H1 (cell line): ENCODE measurements at regions not wholly inside any gene's neighbourhood (a gene's known extent, or its start where the extent isn't known, plus 50 kb on each side); places are given as distances from the start of the nearest gene placed in this dataset.

Experiments
- CTCF ChIA-PET: fragments of 300-600 bp; sonication (Branson Sonifier 250); formaldehyde crosslinking; loops from one replicate; lab custom pipeline; 2021; ENCODE audit not compliant: partially characterized antibody; lab: Charles Lee
- POLR2A ChIA-PET: fragments of 300-600 bp; sonication (Branson Sonifier 250); formaldehyde crosslinking; loops from one replicate; lab custom pipeline; 2021; ENCODE audit warnings: inconsistent platforms; ENCODE audit not compliant: partially characterized antibody; lab: Charles Lee
- DNase-seq, 2 experiments: peaks; one replicate each; pipeline versions ENCODE4 v3.0.0 to v3.0.0-alpha.2; 2010 to 2022; ENCODE audit warnings: low spot score in 2 of 2, low read depth in 1 of 2, mixed read lengths in 1 of 2
- FAIRE-seq: peaks from 2 replicates; lab custom pipeline; 2011; peaks lifted over from hg19 to GRCh38; lab: Jason Lieb, UNC
- H2AFZ ChIP-seq: 2 replicates; pipeline ENCODE4 v1.8.1; 2012; ENCODE audit warnings: low read length, inconsistent platforms
- H2AK5ac ChIP-seq: 2 replicates; pipeline ENCODE4 v1.6.1; 2013; ENCODE audit warnings: low read depth, low read length
- H2BK120ac ChIP-seq: replicated peaks from 2 replicates; pipeline ENCODE3; 2013; ENCODE audit warnings: low read depth, low read length, inconsistent platforms
- H2BK12ac ChIP-seq: 2 replicates; pipeline ENCODE4 v1.6.1; 2013; ENCODE audit warnings: low read depth, low read length
- H2BK15ac ChIP-seq: 2 replicates; pipeline ENCODE4 v1.6.1; 2013; ENCODE audit warnings: low read length
- H2BK20ac ChIP-seq: 2 replicates; pipeline ENCODE4 v1.6.1; 2013; ENCODE audit warnings: low read length
- H2BK5ac ChIP-seq: 2 replicates; pipeline ENCODE4 v1.6.1; 2013; ENCODE audit warnings: low read depth, low read length
- H3K14ac ChIP-seq: 2 replicates; pipeline ENCODE4 v1.6.1; 2013; ENCODE audit warnings: inconsistent platforms; ENCODE audit not compliant: insufficient read length
- H3K18ac ChIP-seq: 2 replicates; pipeline ENCODE4 v1.6.1; 2013; ENCODE audit warnings: low read length; ENCODE audit errors: extremely low read depth
- H3K23ac ChIP-seq: 2 replicates; pipeline ENCODE4 v1.6.1; 2013; ENCODE audit warnings: inconsistent platforms; ENCODE audit not compliant: insufficient read length
- H3K23me2 ChIP-seq: 2 replicates; pipeline ENCODE4 v1.6.1; 2013; ENCODE audit warnings: low read depth, low read length
- H3K27ac ChIP-seq: 2 replicates; pipeline ENCODE4 v1.6.1; 2011; ENCODE audit warnings: low read depth, low read length, inconsistent platforms
- H3K27me3 ChIP-seq, 4 experiments: replicated peaks in 1 of 4; 1 replicate in 1 of 4; 2 replicates in 3 of 4; pipeline versions ENCODE4 v1.6.1 to v1.8.1; 2011 to 2013; ENCODE audit warnings: low read length in 3 of 4, mild to moderate bottlenecking in 3 of 4, inconsistent platforms in 2 of 4, mixed read lengths in 2 of 4, moderate library complexity in 1 of 4; ENCODE audit not compliant: control insufficient read depth in 3 of 4, insufficient read depth in 3 of 4; ENCODE audit errors: extremely low read depth in 1 of 4
- H3K36me3 ChIP-seq, 4 experiments: 2 replicates each; pipeline versions ENCODE4 v1.6.1 to v1.8.1; 2011 to 2013; ENCODE audit warnings: mild to moderate bottlenecking in 4 of 4, low read length in 3 of 4, moderate library complexity in 2 of 4, control low read depth in 1 of 4, inconsistent platforms in 1 of 4; ENCODE audit not compliant: insufficient read depth in 4 of 4, control insufficient read depth in 2 of 4
- H3K4ac ChIP-seq: replicated peaks from 2 replicates; pipeline ENCODE3; 2013; ENCODE audit warnings: low read length, low read depth, mixed read lengths, inconsistent platforms; ENCODE audit not compliant: insufficient read length
- H3K4me1 ChIP-seq, 4 experiments: replicated peaks in 1 of 4; 1 replicate in 1 of 4; 2 replicates in 3 of 4; pipeline versions ENCODE4 v1.6.1 to v1.8.1; 2011 to 2013; ENCODE audit warnings: low read length in 3 of 4, inconsistent platforms in 2 of 4, mixed read lengths in 1 of 4; ENCODE audit not compliant: insufficient read depth in 4 of 4, control insufficient read depth in 3 of 4
- H3K4me2 ChIP-seq, 2 experiments: 2 replicates each; pipeline versions ENCODE4 v1.6.1 to v1.8.1; 2011 to 2013; ENCODE audit warnings: low read depth in 2 of 2, low read length in 2 of 2, control low read depth in 1 of 2, inconsistent platforms in 1 of 2, mild to moderate bottlenecking in 1 of 2; ENCODE audit not compliant: insufficient read depth in 1 of 2
- H3K4me3 ChIP-seq, 4 experiments: fragments of 200-600, 300-600 bp in 1 of 4; sonication (generic), shearing (Covaris generic), sonication (Bioruptor Twin) in 1 of 4; 2 replicates each; pipeline versions ENCODE4 v1.5.1 to v1.8.1; 2011 to 2016; ENCODE audit warnings: low read length in 4 of 4, low read depth in 3 of 4, control low read depth in 2 of 4, inconsistent platforms in 2 of 4, mild to moderate bottlenecking in 2 of 4, mixed read lengths in 1 of 4, moderate library complexity in 1 of 4; ENCODE audit not compliant: insufficient read depth in 2 of 4; ENCODE audit errors: extremely low read depth in 1 of 4
- H3K56ac ChIP-seq: replicated peaks from 2 replicates; pipeline ENCODE3; 2013; ENCODE audit warnings: low read depth, mild to moderate bottlenecking, mixed read lengths, low read length, inconsistent platforms; ENCODE audit not compliant: insufficient read length
- H3K79me1 ChIP-seq: 2 replicates; pipeline ENCODE4 v1.6.1; 2013; ENCODE audit warnings: low read depth, low read length, control low read depth
- H3K79me2 ChIP-seq, 2 experiments: 2 replicates each; pipeline versions ENCODE4 v1.6.1 to v1.8.1; 2012 to 2013; ENCODE audit warnings: low read length in 2 of 2, mild to moderate bottlenecking in 2 of 2, inconsistent platforms in 1 of 2; ENCODE audit not compliant: insufficient read depth in 2 of 2, control insufficient read depth in 1 of 2
- H3K9ac ChIP-seq, 4 experiments: replicated peaks in 1 of 4; 1 replicate in 1 of 4; 2 replicates in 3 of 4; pipeline versions ENCODE4 v1.6.1 to v1.8.1; 2011 to 2013; ENCODE audit warnings: low read depth in 3 of 4, low read length in 3 of 4, control low read depth in 2 of 4, mild to moderate bottlenecking in 2 of 4, moderate library complexity in 2 of 4, inconsistent platforms in 1 of 4; ENCODE audit errors: extremely low read depth in 1 of 4
- H3K9me3 ChIP-seq, 2 experiments: 2 replicates each; pipeline versions ENCODE4 v1.6.1 to v1.8.1; 2012 to 2013; ENCODE audit warnings: mild to moderate bottlenecking in 2 of 2, moderate library complexity in 2 of 2, control low read depth in 1 of 2, inconsistent platforms in 1 of 2, low read depth in 1 of 2, low read length in 1 of 2, mixed read lengths in 1 of 2; ENCODE audit not compliant: insufficient read depth in 2 of 2
- H4K20me1 ChIP-seq, 2 experiments: replicated peaks in 1 of 2; 2 replicates each; pipeline versions ENCODE3 to v1.8.1; 2011 to 2013; ENCODE audit warnings: inconsistent platforms in 2 of 2, low read length in 2 of 2, mild to moderate bottlenecking in 1 of 2; ENCODE audit not compliant: insufficient read depth in 2 of 2, control insufficient read depth in 1 of 2
- H4K5ac ChIP-seq: 2 replicates; pipeline ENCODE4 v1.6.1; 2013; ENCODE audit warnings: low read length, low read depth, mixed read lengths, inconsistent platforms; ENCODE audit not compliant: insufficient read length
- H4K8ac ChIP-seq: 2 replicates; pipeline ENCODE4 v1.8.0; 2013; ENCODE audit warnings: mild to moderate bottlenecking, moderate library complexity, low read length, inconsistent platforms; ENCODE audit not compliant: insufficient read depth; ENCODE audit errors: extremely low read depth
- H4K91ac ChIP-seq: replicated peaks from 2 replicates; pipeline ENCODE3; 2013; ENCODE audit warnings: low read length, mixed read lengths, inconsistent platforms; ENCODE audit not compliant: insufficient read length
- ASH2L ChIP-seq: fragments of 200-600, 300-600 bp; sonication (generic); IDR thresholded peaks from one replicate; pipeline ENCODE4 v1.7.1; 2017; ENCODE audit warnings: low read length
- CBX5 ChIP-seq: fragments of 300-800, 300-1000 bp; sonication (generic); IDR thresholded peaks from 2 replicates; pipeline ENCODE4 v1.7.1; 2016; ENCODE audit warnings: antibody characterized with exemption, low read length, low read depth
- CREB1 ChIP-seq: IDR thresholded peaks from 2 replicates; pipeline ENCODE4 v1.6.1; 2012; ENCODE audit warnings: inconsistent platforms
- CTBP2 ChIP-seq: IDR thresholded peaks from 2 replicates; pipeline ENCODE4 v1.7.0; 2011; ENCODE audit warnings: borderline replicate concordance, mild to moderate bottlenecking, moderate library complexity, mixed read lengths, low read length; ENCODE audit not compliant: insufficient read depth, insufficient read length
- EP300 ChIP-seq, 2 experiments: IDR thresholded peaks; 1 replicate in 1 of 2; 2 replicates in 1 of 2; pipeline ENCODE4 v1.6.1; 2011 to 2012; ENCODE audit warnings: low read depth in 2 of 2, low read length in 2 of 2, mild to moderate bottlenecking in 2 of 2, borderline replicate concordance in 1 of 2, inconsistent platforms in 1 of 2, moderate library complexity in 1 of 2
- GABPA ChIP-seq: IDR thresholded peaks from 2 replicates; pipeline ENCODE4 v1.6.1; 2011; ENCODE audit warnings: mild to moderate bottlenecking, low read length, moderate library complexity, borderline replicate concordance; ENCODE audit not compliant: insufficient read depth
- GTF2F1 ChIP-seq: IDR thresholded peaks from 2 replicates; pipeline ENCODE4 v1.6.1; 2012; ENCODE audit warnings: low read depth, low read length, improper control_type of control experiment, borderline replicate concordance
- KDM5A ChIP-seq: fragments of 200-600 bp; IDR thresholded peaks from 2 replicates; pipeline ENCODE4 v1.7.1; 2012; ENCODE audit warnings: mild to moderate bottlenecking, low read length, inconsistent platforms, mixed read lengths
- NRF1 ChIP-seq: IDR thresholded peaks from 2 replicates; pipeline ENCODE4 v1.6.1; 2011; ENCODE audit warnings: mild to moderate bottlenecking, low read depth, low read length, improper control_type of control experiment
- POLR2A ChIP-seq, 2 experiments: IDR thresholded peaks; 1 replicate in 1 of 2; 2 replicates in 1 of 2; pipeline ENCODE4 v1.6.1; 2011; ENCODE audit warnings: low read depth in 2 of 2, low read length in 2 of 2, mild to moderate bottlenecking in 2 of 2; ENCODE audit errors: control extremely low read depth in 1 of 2
- RXRA ChIP-seq: IDR thresholded peaks from 2 replicates; pipeline ENCODE4 v1.6.1; 2011; ENCODE audit warnings: low read depth, mild to moderate bottlenecking, low read length, moderate library complexity; ENCODE audit not compliant: insufficient read depth
- SP1 ChIP-seq: IDR thresholded peaks from 2 replicates; pipeline ENCODE4 v1.6.1; 2011; ENCODE audit warnings: low read depth, low read length
- SP4 ChIP-seq: IDR thresholded peaks from 2 replicates; pipeline ENCODE4 v1.6.1; 2012; ENCODE audit warnings: low read length, inconsistent platforms
- SRF ChIP-seq: IDR thresholded peaks from 2 replicates; pipeline ENCODE4 v1.6.1; 2011; ENCODE audit warnings: mild to moderate bottlenecking, low read depth, low read length, moderate library complexity
- SUZ12 ChIP-seq: fragments of 200-600 bp; sonication (generic); IDR thresholded peaks from 2 replicates; pipeline ENCODE4 v1.6.1; 2012; ENCODE audit warnings: mild to moderate bottlenecking, inconsistent platforms, low read length, moderate library complexity, mixed read lengths
- TBP ChIP-seq: IDR thresholded peaks from 2 replicates; pipeline ENCODE4 v1.6.1; 2011; ENCODE audit warnings: low read depth, low read length, improper control_type of control experiment
- WGBS, 2 experiments: shearing (Covaris generic) in 1 of 2; methylation state at CpG; one replicate each; pipeline versions ENCODE4 v1.1.6 to v1.1.7; 2013 to 2015; ENCODE audit warnings: low lambda C conversion rate in 2 of 2, mixed read lengths in 2 of 2, inconsistent platforms in 1 of 2, low coverage in 1 of 2, missing lambda C conversion rate in 1 of 2; ENCODE audit not compliant: insufficient replicate concordance in 2 of 2, insufficient coverage in 1 of 2, insufficient read length in 1 of 2; ENCODE audit errors: extremely low coverage in 1 of 2, missing lambda C conversion rate in 1 of 2; 5-methylcytosine and 5-hydroxymethylcytosine counted together

DNA sequence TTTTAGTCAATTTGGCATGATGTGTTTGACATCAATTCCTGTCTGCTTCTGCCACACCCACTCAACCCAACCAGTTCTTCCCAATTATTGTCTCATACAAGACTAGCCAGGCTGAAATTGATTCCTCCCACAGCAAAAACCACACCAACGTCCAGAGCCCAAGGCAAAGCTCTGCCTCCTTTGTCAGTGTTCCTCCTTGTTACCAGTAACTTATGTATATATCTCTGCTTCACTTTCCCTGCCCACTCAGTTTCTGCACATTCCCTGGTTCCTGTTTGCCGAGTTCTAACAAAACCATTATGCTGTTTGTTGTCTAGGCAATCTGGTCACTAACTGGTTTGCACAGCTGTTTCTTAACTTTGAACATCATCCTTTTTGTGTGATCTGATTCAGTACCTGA is 547.9 kb upstream of the PTCHD4 start:
- H3K9me3 ChIP-seq, result no peaks in the 10 kb centered on the region
- no peak overlapping the region for H2BK15ac ChIP-seq
- H3K4ac ChIP-seq, result no peak overlapping the region
- no peaks in the 10 kb centered on the region for H3K23me2 ChIP-seq
- H3K23ac ChIP-seq, result no peak overlapping the region
- H3K4me2 ChIP-seq, result no peak overlapping the region
- ChIA-PET CTCF (interaction anchor here (0.6 to 1.3 kb wide), 2 partner anchors 10 to 17 kb away, joined by 3 to 5 read pairs; no protein-coding TSS in a partner anchor), POLR2A (no interaction called here)
- H2BK12ac ChIP-seq, result no peak overlapping the region
- H3K4me1 ChIP-seq, result no peaks in the 10 kb centered on the region
- no peaks in the 10 kb centered on the region for H3K36me3 ChIP-seq
- FAIRE-seq (no peak), DNase-seq (no peak)
- no peak overlapping the region for H2BK20ac ChIP-seq
- no peak overlapping the region for H3K4me3 ChIP-seq
- peak overlapping the region; percentile 98 for H2AFZ ChIP-seq
- H4K20me1 ChIP-seq, result no peaks in the 10 kb centered on the region
- no peak overlapping the region for H4K8ac ChIP-seq
- H3K9ac ChIP-seq, result no peak overlapping the region
- no peak overlapping the region for H3K56ac ChIP-seq
- no peak overlapping the region for H2BK5ac ChIP-seq
- H2AK5ac ChIP-seq, result no peak overlapping the region
- no peak overlapping the region for H4K91ac ChIP-seq
- H4K5ac ChIP-seq, result no peak overlapping the region
- no peak overlapping the region for H3K14ac ChIP-seq
- no peaks in the 10 kb centered on the region for H3K27me3 ChIP-seq
- H2BK120ac ChIP-seq, result peak overlapping the region; percentile 54
- WGBS, 2 experiments, result 55% methylated on average over 2 of the region's 2 CpGs; no CpG with 5 or more reads in 1 of the 2 experiments
- H3K79me2 ChIP-seq, result no peaks in the 10 kb centered on the region
- H3K27ac ChIP-seq, result no peak overlapping the region
- H3K18ac ChIP-seq, result no peak overlapping the region
- no peaks in the 10 kb centered on the region for H3K79me1 ChIP-seq
- TF ChIP-seq POLR2A (IDR thresholded peaks at IDR 0.05; ENCODE audit: control extremely low read depth in 1 of 2, low read depth in 2 of 2, low read length in 2 of 2), result no peak
- no peak for TF ChIP-seq EP300 (IDR thresholded peaks at IDR 0.05; ENCODE audit: borderline replicate concordance in 1 of 2, low read depth in 2 of 2, low read length in 2 of 2)
- no peak for TF ChIP-seq SP4
- TF ChIP-seq GABPA, result no peak
- no peak for TF ChIP-seq NRF1
- TF ChIP-seq RXRA, result no peak
- no peak for TF ChIP-seq SP1
- no peak for TF ChIP-seq SRF
- TF ChIP-seq KDM5A, result no peak
- no peak for TF ChIP-seq CBX5
- TF ChIP-seq SUZ12, result no peak
- no peak for TF ChIP-seq CTBP2
- TF ChIP-seq GTF2F1, result no peak
- TF ChIP-seq ASH2L, result no peak
- no peak for TF ChIP-seq TBP
- no peak for TF ChIP-seq CREB1
